ENCODE measurements at regions not wholly inside any gene's neighbourhood (a gene's known extent, or its start where the extent isn't known, plus 50 kb on each side); places are given as distances from the start of the nearest gene placed in this dataset.

- H3K79me1 ChIP-seq (ENCODE audit: low read depth, low read length): no peaks in the 10 kb centered on the region; the same call in 1 of the 2 replicates
- H4K91ac ChIP-seq (replicated peaks; ENCODE audit: insufficient read length, low read length): no peak overlapping the region
- H2BK120ac ChIP-seq (replicated peaks; ENCODE audit: low read depth, low read length): no peak overlapping the region
- no peak overlapping the region for H2BK12ac ChIP-seq (ENCODE audit: low read depth, low read length)
- no peak overlapping the region for H2BK15ac ChIP-seq (ENCODE audit: low read length)
- no peak overlapping the region for H2AK5ac ChIP-seq (ENCODE audit: low read depth, low read length)
- H3K9me3 ChIP-seq (ENCODE audit: insufficient read depth in 2 of 2, low read depth in 1 of 2, low read length in 1 of 2): no peaks in the 10 kb centered on the region
- H3K14ac ChIP-seq (ENCODE audit: insufficient read length): no peak overlapping the region
- H3K18ac ChIP-seq (ENCODE audit: extremely low read depth, low read length): no peak overlapping the region
- no peak overlapping the region for H2BK5ac ChIP-seq (ENCODE audit: low read depth, low read length)
- no peak for FAIRE-seq
- no peak overlapping the region for H2AFZ ChIP-seq (ENCODE audit: low read length)
- H4K5ac ChIP-seq (ENCODE audit: insufficient read length, low read depth, low read length): no peak overlapping the region
- no peak overlapping the region for H3K23ac ChIP-seq (ENCODE audit: insufficient read length)
- no peak overlapping the region for H3K4me3 ChIP-seq (ENCODE audit: extremely low read depth in 1 of 4, insufficient read depth in 2 of 4, low read depth in 3 of 4, low read length in 4 of 4)
- no peak for DNase-seq (ENCODE audit: low read depth in 1 of 2, low spot score in 2 of 2)
- WGBS, 2 experiments (ENCODE audit: extremely low coverage in 1 of 2, insufficient coverage in 1 of 2, insufficient read length in 1 of 2, insufficient replicate concordance in 2 of 2, low coverage in 1 of 2, low lambda C conversion rate in 2 of 2, missing lambda C conversion rate in 1 of 2): 88% methylated on average over 5 of the region's 5 CpGs; no CpG with 5 or more reads in 1 of the 2 experiments
- no peaks in the 10 kb centered on the region for H3K23me2 ChIP-seq (ENCODE audit: low read depth, low read length)
- POLR2A ChIA-PET (ENCODE audit: partially characterized antibody): no interaction called here
- no peak overlapping the region; a peak in 1 of 7 replicates for H3K9ac ChIP-seq (replicated peaks in 1 of 4; ENCODE audit: extremely low read depth in 1 of 4, low read depth in 3 of 4, low read length in 3 of 4)
- no peaks in the 10 kb centered on the region for H4K20me1 ChIP-seq (replicated peaks in 1 of 2; ENCODE audit: control insufficient read depth in 1 of 2, insufficient read depth in 2 of 2, low read length in 2 of 2)
- no peaks in the 10 kb centered on the region for H3K36me3 ChIP-seq (ENCODE audit: control insufficient read depth in 2 of 4, insufficient read depth in 4 of 4, low read length in 3 of 4)
- no peak overlapping the region for H2BK20ac ChIP-seq (ENCODE audit: low read length)
- no peak overlapping the region for H3K56ac ChIP-seq (replicated peaks; ENCODE audit: insufficient read length, low read depth, low read length)
- H3K4me2 ChIP-seq (ENCODE audit: insufficient read depth in 1 of 2, low read depth in 2 of 2, low read length in 2 of 2): no peak overlapping the region
- no peak overlapping the region for H4K8ac ChIP-seq (ENCODE audit: extremely low read depth, insufficient read depth, low read length)
- H3K27ac ChIP-seq (ENCODE audit: low read depth, low read length): no peak overlapping the region
- CTCF ChIA-PET (ENCODE audit: partially characterized antibody): interaction anchor here (0.6 to 1.6 kb wide), 5 partner anchors 13 to 396 kb away, joined by 3 to 5 read pairs (median 3); no protein-coding TSS in a partner anchor
- H3K4ac ChIP-seq (replicated peaks; ENCODE audit: insufficient read length, low read depth, low read length): no peak overlapping the region
- peaks cover 0 to 5% (median 3%) of the 10 kb centered on the region in 4 experiments; a peak in 2 of 7 replicates for H3K4me1 ChIP-seq (replicated peaks in 1 of 4; ENCODE audit: control insufficient read depth in 3 of 4, insufficient read depth in 4 of 4, low read length in 3 of 4)
- no peaks in the 10 kb centered on the region for H3K79me2 ChIP-seq (ENCODE audit: control insufficient read depth in 1 of 2, insufficient read depth in 2 of 2, low read length in 2 of 2)
- H3K27me3 ChIP-seq (replicated peaks in 1 of 4; ENCODE audit: control insufficient read depth in 3 of 4, extremely low read depth in 1 of 4, insufficient read depth in 3 of 4, low read length in 3 of 4): no peaks in the 10 kb centered on the region
- TF ChIP-seq KDM1A (IDR thresholded peaks at IDR 0.05; ENCODE audit: borderline replicate concordance, low read length) (no peak), BCL11A (IDR thresholded peaks at IDR 0.05; ENCODE audit: low read depth in 2 of 2, low read length in 2 of 2) (no peak), MAFK (IDR thresholded peaks at IDR 0.05; ENCODE audit: low read depth, low read length) (no peak)
These were observed 146.8 kb downstream of the BTBD3 start for GRCh38 chr20:12064540-12064939.

All from H1 (cell line).